UCSD-AML1 (cell line): ENCODE measurements at regions not wholly inside any gene's neighbourhood (a gene's known extent, or its start where the extent isn't known, plus 50 kb on each side); places are given as distances from the start of the nearest gene placed in this dataset.
"Not testable (repeated sequence)": the region's sequence is repeated elsewhere in the genome, so short reads cannot be mapped to it uniquely, and the experiment has no call there.

Experiments used
- DNase-seq: peaks from one replicate; lab custom pipeline; 2025; ENCODE audit not compliant: unreplicated experiment; lab: John Stamatoyannopoulos, UW

DNA sequence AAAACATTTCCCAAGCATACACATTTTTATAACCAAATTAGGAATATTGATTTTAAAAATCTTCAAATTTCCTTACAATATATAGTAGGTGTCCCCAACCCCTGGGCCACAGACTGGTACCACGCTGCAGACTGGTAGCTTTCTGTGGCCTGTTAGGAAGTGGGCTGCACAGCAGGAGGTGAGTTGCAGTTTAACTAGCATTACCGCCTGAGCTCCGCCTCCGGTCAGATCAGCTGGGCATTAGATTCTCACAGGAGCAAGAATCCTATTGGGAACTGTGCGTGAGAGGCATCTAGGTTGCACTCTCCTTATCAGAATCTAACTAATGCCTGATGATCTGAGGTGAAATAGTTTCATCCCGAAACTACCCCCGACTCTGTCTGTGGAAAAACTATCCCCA, 62.1 kb downstream of the ZWINT start:
- no peak for DNase-seq

- no peak for DNase-seq
These were observed 64.4 kb downstream of the ZWINT start for GRCh38 chr10:56296618-56297017.

DNA sequence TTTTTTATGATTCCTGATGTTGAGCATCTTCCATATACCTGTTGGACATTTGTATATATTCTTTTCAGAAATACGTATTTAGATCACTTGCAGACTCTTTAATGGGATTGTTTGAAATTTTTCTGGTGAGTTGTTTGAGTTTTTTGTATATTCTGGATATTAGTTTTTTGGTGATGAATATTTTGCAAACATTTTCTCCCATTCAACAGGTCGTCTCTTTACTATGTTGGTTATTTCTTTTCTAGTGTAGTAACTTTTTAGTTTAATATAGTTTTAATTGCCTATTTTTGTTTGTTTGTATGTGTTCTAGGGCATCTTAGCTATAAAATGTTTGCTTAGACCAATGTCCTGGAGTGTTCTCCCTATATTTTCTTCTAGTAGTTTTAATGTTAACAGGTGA, 72.7 kb downstream of the ZWINT start:
- no peak for DNase-seq

DNA sequence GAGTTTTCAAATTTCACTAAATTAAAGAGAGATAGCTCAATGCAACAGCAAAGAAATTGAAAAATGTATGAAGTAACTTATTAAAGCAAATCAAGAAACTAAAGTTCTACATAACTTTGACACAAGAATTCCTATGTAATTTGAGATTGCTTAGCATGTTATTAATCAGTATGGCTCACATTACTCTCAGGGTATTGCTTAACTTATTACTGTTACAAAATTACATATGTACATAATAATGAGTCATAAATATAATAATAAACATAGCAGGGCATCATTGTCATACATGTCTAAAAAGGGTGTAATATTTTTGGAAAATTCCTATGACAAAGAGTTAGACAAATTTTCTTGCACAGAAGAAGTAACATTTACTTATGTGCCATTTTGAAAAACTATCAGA, 75.0 kb downstream of the ZWINT start:
- no peak for DNase-seq

DNA sequence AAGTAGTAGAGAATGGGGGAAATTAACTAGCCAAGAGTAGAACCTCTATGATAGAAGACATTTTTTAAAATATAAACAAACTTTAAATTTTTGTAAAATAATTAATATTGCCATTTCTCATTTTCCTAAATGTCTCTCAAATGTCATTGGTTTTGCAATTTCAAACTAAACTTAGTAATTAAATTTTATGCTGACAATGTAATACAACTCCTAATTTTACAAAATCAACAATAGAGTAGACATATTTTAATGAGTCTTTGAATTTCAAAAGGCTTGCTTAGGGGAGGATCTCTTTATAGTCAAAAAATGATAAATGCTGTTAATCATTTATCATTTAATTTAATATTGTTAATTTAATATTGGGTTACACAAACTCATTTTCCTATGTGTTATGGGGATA, 81.8 kb downstream of the ZWINT start:
- no peak for DNase-seq

DNA sequence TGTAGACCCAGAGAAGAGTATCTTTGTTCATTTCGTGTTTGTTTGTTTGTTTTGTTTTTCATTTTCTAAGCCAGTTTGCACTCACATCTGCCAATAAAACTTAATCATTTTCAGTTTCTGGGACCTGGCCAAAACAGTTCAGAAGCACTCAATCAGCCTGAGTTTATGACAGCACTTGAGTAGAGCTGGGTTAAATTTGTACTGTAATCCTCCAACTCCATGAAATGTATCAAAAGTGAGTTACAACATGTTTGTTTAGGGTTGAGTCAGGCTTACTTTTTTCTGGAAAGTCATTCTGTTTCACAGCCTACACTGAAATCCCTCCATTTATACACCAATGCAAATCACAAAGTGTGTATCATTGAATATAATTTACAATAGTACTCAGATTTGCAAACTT, 91.9 kb downstream of the ZWINT start:
- no peak for DNase-seq

DNA sequence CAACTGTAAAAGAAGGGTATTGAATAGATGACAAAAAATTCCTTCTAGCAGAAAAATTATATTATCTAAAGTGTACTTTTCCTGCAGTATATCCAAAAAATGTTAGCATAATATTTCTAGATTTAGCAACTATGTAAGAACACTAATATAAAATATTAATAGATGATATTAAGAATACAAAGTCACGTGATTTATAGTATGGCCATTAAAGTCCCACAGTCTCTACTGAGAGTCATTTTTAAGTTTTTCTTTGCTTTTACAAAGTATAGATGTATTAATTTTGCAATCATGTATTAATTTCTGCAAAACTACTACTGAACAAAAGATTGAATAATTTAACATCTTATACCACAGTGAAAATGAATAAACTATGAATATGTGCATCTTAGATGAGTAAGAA, 94.9 kb downstream of the ZWINT start:
- no peak for DNase-seq

GRCh38 chr10:56258991-56259390, 102.1 kb downstream of the ZWINT start:
- DNase-seq = no peak

- DNase-seq = no peak
These were observed 102.7 kb downstream of the ZWINT start for GRCh38 chr10:56258378-56258777.

DNA sequence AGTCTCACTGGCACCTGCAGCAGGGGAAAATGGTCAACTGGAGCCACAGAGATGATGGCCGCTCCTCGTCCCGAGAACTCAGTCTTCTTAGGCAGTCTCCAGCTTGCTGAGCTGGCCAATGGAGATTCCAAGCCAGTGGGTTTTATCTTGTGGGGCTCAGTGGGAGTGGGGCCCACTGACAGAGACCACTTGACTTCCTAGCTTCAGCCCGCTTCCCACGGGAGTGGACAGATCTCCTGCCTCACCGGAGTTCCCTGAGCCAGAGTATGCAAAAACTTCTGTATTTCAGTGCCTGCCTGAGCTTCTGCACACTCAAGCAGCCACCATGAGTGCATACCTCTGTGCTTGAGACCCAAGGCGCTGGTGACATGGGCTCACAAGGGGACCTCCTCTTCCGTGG, 105.8 kb downstream of the ZWINT start:
- no peak for DNase-seq

- DNase-seq = no peak
These were observed 120.6 kb downstream of the ZWINT start for GRCh38 chr10:56240471-56240870.

DNA sequence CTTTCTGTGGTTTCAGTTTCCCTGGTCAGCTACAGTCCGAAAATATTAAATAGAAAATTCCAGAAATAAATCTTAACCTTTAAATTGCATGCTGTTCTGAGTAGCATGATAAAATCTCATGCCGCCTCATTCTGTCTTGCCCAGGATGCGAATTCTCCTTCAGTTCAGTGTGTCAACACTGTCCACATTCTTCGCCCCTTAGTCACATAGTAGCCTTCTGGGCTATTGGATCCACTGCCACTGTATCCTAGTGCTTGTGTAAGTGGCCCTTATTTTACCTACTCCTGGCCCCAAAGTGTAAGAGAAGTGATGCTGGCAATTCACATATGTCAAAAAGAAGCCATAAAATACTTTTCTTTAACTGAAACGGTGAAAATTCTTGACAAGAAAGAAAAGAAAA, 129.6 kb downstream of the ZWINT start:
- DNase-seq = no peak

- no peak for DNase-seq
These were observed 138.8 kb downstream of the ZWINT start for GRCh38 chr10:56222237-56222636.

DNA sequence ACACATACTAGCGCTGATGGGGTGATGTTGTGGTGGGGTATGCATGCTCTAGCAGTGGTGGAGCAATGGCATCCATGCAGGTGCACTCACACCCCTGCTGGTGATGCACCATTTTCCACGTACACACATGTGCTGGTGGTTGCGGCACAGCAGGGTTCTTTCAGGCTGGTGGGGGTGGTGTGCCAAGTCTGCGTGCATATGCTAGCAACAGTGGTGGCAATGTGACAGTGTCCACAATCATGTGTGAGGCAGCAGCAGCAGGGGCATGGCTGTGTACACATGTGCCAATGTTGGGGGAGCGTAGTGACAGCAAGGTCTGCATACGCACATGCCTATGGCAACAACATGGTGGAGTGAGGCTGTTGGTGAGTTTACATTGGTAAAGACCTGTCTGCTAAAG, 148.1 kb downstream of the ZWINT start:
- no peak for DNase-seq

DNA sequence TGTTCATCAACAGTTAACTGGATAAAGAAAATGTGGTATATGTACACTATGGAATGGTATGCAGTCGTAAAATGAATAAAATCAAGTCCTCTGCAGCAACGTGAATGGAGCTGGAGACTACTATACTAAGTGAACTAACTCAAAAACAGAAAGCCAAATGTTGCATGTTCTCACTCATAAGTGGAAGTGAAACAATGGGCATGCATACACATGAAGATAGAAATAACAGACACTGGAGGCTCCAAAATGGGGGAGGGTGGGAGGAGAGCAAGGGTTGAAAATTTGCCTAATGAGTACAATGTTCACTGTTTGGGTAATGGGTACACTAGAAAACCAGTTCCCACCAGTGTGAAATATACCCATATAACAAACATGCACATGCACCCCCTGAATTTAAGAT, 179.5 kb downstream of the ZWINT start:
- DNase-seq = no peak

DNA sequence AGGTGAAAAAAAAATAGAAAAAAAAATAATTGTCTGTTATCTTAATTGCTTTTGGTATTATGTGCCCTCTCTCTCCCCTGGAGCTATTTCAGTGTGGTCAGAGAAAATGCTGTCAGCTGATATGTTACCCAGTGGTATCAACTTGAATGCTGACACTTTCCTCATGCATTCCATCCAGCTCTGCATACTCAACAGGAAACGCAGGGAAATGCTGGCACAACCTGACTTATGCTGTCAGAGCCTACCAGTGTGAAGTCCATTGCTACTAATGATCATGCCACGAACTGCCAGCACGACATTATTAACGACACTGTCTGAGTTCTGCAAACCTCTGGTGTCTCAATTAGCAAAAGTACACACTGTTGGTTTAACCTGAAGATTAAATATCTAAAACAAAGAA, 182.8 kb downstream of the ZWINT start:
- no peak for DNase-seq

DNA sequence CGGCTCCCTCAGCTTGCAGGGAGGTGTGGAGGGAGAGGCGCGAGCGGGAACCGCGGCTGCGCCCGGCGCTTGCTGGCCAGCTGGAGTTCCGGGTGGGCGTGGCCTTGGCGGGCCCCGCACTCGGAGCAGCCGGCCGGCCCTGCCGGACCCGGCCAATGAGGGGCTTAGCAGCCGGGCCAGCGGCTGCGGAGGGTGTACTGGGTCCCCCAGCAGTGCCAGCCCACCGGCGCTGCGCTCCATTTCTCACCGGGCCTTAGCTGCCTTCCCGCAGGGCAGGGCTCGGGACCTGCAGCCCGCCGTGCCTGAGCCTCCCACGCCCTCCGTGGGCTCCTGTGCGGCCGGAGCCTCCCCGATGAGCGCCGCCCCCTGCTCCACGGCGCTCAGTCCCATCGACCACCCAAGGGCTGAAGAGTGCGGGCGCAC, 206.0 kb downstream of the ZWINT start:
- DNase-seq = not testable (repeated sequence)

DNA sequence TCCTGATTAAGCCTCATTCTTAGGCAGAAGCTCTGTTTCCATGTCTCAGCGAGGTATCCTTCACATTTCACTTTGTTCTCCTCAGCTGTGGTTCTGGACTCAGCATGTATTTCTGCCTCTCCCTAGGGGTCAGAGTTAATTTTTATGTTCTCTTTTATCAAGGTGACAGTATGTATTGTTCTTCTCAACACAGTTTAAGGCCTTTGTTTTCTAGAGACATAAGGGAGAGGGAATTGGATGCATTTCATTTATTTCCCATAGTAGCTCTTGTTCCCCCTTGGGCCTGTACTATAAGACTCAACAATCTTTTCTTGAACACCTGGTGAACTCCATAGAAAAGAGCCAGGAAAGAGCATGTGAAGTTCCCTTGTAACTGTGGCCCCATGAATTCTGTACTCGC, 214.3 kb downstream of the ZWINT start:
- no peak for DNase-seq

DNA sequence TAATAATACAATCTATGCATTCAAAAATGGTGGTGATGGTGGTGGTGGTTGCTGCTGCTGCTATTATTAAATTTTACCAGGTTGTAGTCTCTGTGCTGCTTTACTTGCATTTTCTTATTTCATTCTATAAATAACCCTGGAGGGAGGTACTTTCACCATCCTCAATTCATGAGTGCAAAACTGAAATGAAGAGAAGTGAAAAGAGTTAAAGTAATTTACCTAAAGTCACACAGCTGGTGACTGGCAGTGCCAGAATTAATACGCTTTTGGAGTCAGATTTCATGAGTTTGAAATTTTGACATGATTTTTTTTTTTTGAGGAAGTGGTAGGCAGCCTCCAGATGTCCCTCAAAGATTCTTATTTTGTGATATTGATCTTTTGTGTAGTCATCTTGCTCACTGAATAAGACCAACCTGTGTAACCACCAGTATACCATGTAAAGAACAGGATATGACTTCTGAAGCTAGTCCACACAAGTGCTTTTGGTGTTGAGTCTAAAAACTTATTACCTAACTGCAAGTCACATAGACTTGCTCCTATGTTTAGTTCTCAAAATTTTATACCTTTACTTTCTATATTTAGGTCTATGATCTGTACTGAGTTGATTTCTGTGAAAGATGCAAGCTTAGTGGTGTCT, 218.8 kb downstream of the ZWINT start:
- DNase-seq = no peak

GRCh38 chr10:56139405-56139804, 221.7 kb downstream of the ZWINT start:
- no peak for DNase-seq

DNA sequence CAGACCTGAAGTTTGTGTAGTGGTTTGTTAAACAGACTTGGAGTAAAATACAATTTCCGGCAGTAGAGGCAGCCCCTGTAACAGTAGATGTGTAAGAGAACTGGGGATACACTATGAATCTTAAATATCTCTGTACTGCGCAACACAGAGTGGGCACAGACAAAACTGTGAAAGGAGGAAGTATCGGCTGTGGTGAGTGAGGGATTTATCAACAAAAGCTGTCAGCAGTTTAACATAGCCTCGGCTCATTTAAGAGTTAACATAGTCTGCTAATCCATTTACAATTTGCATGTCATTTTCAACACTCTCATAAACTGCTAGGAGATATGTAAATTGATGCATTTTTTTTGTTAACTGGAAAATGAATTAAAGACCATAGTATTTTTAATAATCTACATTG, 225.2 kb downstream of the ZWINT start:
- no peak for DNase-seq

GRCh38 chr10:56123247-56123646, 237.8 kb downstream of the ZWINT start:
- DNase-seq = no peak

DNA sequence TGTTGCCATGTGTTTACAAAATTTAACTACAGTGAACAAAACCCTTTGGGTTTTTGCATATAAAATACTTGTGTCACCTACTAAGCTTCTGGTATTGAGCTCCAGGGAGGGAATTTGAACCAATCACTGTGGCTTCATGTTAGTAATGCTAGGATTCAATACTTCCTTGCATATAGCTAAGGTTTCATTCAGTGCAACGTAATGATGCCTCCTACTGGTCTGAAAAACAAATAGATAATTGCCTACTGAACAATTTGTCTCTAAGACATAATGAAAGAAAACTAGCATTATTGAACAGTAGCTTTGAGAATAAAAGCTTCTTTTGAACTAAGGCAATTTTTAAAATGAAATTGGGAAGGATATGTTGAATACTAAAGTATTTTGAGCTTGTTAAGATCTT, 244.4 kb downstream of the ZWINT start:
- no peak for DNase-seq

- DNase-seq = no peak
These were observed 251.6 kb downstream of the ZWINT start for GRCh38 chr10:56109454-56109853.
